Nephron (organoid): ENCODE measurements at regions not wholly inside any gene's neighbourhood (a gene's known extent, or its start where the extent isn't known, plus 50 kb on each side); places are given as distances from the start of the nearest gene placed in this dataset.
A peak's percentile ranks its signal among the peaks of the same experiment; 100 is the strongest.

Source experiments
- H3K27ac Mint-ChIP-seq, 3 experiments: 2 replicates each; pipeline ENCODE4 v1.8.0; 2020; ENCODE audit warnings: mixed read lengths in 3 of 3, mild to moderate bottlenecking in 2 of 3, moderate library complexity in 1 of 3
- H3K27me3 Mint-ChIP-seq: 2 replicates; pipeline ENCODE4 v1.8.0; 2021; ENCODE audit warnings: low read depth, mild to moderate bottlenecking, moderate library complexity, mixed read lengths
- H3K36me3 Mint-ChIP-seq: 2 replicates; pipeline ENCODE4 v1.8.0; 2020; ENCODE audit warnings: low read depth, mixed read lengths
- H3K4me1 Mint-ChIP-seq: 2 replicates; pipeline ENCODE4 v1.8.0; 2020; ENCODE audit warnings: mixed read lengths
- H3K4me3 Mint-ChIP-seq, 3 experiments: 2 replicates each; pipeline ENCODE4 v1.8.0; 2020; ENCODE audit warnings: mild to moderate bottlenecking in 3 of 3, mixed read lengths in 3 of 3, moderate library complexity in 2 of 3
- H3K9me3 Mint-ChIP-seq: 2 replicates; pipeline ENCODE4 v1.8.0; 2020; ENCODE audit warnings: mixed read lengths
- CTCF ChIP-seq, 3 experiments: fragments of 200-600 bp; sonication (generic); IDR thresholded peaks; one replicate each; pipeline ENCODE4 v1.5.0; 2021; ENCODE audit warnings: antibody characterized with exemption in 3 of 3; ENCODE audit not compliant: unreplicated experiment in 3 of 3

- Mint-ChIP-seq H3K27me3 (no peaks in the 10 kb centered on the region), H3K36me3 (no peaks in the 10 kb centered on the region), H3K4me3 (no peak overlapping the region), H3K9me3 (peaks cover 17% of the 10 kb centered on the region), H3K4me1 (no peaks in the 10 kb centered on the region), H3K27ac (no peak overlapping the region)
- no peak for TF ChIP-seq CTCF (IDR thresholded peaks at IDR 0.05; ENCODE audit: unreplicated experiment in 3 of 3)
Observed at GRCh38 chr2:228401065-228401912, 219.8 kb upstream of the SPHKAP start.

- H3K36me3 Mint-ChIP-seq, result no peaks in the 10 kb centered on the region
- no peak overlapping the region for H3K4me3 Mint-ChIP-seq
- H3K27ac Mint-ChIP-seq, result no peak overlapping the region
- no peaks in the 10 kb centered on the region for H3K27me3 Mint-ChIP-seq
- no peaks in the 10 kb centered on the region for H3K4me1 Mint-ChIP-seq
- TF ChIP-seq CTCF (IDR thresholded peaks at IDR 0.05; ENCODE audit: unreplicated experiment in 3 of 3), result no peak
- peaks cover 8% of the 10 kb centered on the region for H3K9me3 Mint-ChIP-seq
Observed at GRCh38 chr2:228387776-228388175, 206.3 kb upstream of the SPHKAP start.

GRCh38 chr2:228378696-228379425 is 197.4 kb upstream of the SPHKAP start:
- H3K27ac Mint-ChIP-seq, result peak overlapping the region; percentile 39 to 83 (median 70)
- peak overlapping the region in 1 of 3 experiments; percentile 42 for H3K4me3 Mint-ChIP-seq
- TF ChIP-seq CTCF (IDR thresholded peaks at IDR 0.05; ENCODE audit: unreplicated experiment in 3 of 3), result no peak
- no peaks in the 10 kb centered on the region for H3K36me3 Mint-ChIP-seq
- H3K9me3 Mint-ChIP-seq, result no peaks in the 10 kb centered on the region
- peaks cover 39% of the 10 kb centered on the region for H3K4me1 Mint-ChIP-seq
- H3K27me3 Mint-ChIP-seq, result no peaks in the 10 kb centered on the region

- Mint-ChIP-seq H3K9me3 (no peaks in the 10 kb centered on the region), H3K36me3 (no peaks in the 10 kb centered on the region), H3K27ac (peak overlapping the region in 2 of 3 experiments; percentile 70 to 83), H3K4me1 (peaks cover 43% of the 10 kb centered on the region), H3K27me3 (no peaks in the 10 kb centered on the region), H3K4me3 (peak overlapping the region in 1 of 3 experiments; percentile 42)
- no peak for TF ChIP-seq CTCF (IDR thresholded peaks at IDR 0.05; ENCODE audit: unreplicated experiment in 3 of 3)
Observed at GRCh38 chr2:228378233-228378632, 196.7 kb upstream of the SPHKAP start.

- Mint-ChIP-seq H3K27me3 (no peaks in the 10 kb centered on the region), H3K36me3 (no peaks in the 10 kb centered on the region), H3K4me3 (no peak overlapping the region), H3K4me1 (peaks cover 43% of the 10 kb centered on the region), H3K9me3 (no peaks in the 10 kb centered on the region), H3K27ac (peak overlapping the region in 1 of 3 experiments; percentile 12)
- TF ChIP-seq CTCF (IDR thresholded peaks at IDR 0.05; ENCODE audit: unreplicated experiment in 3 of 3), result no peak
Observed at GRCh38 chr2:228377533-228377932, 196.0 kb upstream of the SPHKAP start.
